Fibroblast of the conjunctiva (primary cell): ENCODE measurements at regions not wholly inside any gene's neighbourhood (a gene's known extent, or its start where the extent isn't known, plus 50 kb on each side); places are given as distances from the start of the nearest gene placed in this dataset.

Source experiments
- DNase-seq: peaks from one replicate; pipeline ENCODE4 v3.0.0-alpha.2; 2010; ENCODE audit warnings: low read depth

GRCh38 chr13:47511647-47512046, 489.4 kb downstream of the SUCLA2 start:
- no peak for DNase-seq

GRCh38 chr13:47508527-47509228, 492.4 kb downstream of the SUCLA2 start:
- no peak for DNase-seq

GRCh38 chr13:47503475-47503874, 497.6 kb downstream of the SUCLA2 start:
- no peak for DNase-seq

- DNase-seq = no peak
These were observed 498.9 kb downstream of the SUCLA2 start for GRCh38 chr13:47502166-47502565.

GRCh38 chr13:47499358-47500150, 501.5 kb downstream of the SUCLA2 start:
- peak; percentile 62 for DNase-seq

- DNase-seq = peak; percentile 45
These were observed 516.5 kb downstream of the SUCLA2 start for GRCh38 chr13:47484548-47484947.

GRCh38 chr13:47481536-47481935, 519.5 kb downstream of the SUCLA2 start:
- DNase-seq = no peak

GRCh38 chr13:47480951-47481350, 520.1 kb downstream of the SUCLA2 start:
- no peak for DNase-seq

GRCh38 chr13:47480121-47480520, 521.0 kb downstream of the SUCLA2 start:
- no peak for DNase-seq

- DNase-seq = no peak
These were observed 522.1 kb downstream of the SUCLA2 start for GRCh38 chr13:47478985-47479384.

- DNase-seq = no peak
These were observed 525.6 kb downstream of the SUCLA2 start for GRCh38 chr13:47475441-47475948.

- DNase-seq = no peak
These were observed 526.2 kb downstream of the SUCLA2 start for GRCh38 chr13:47474839-47475238.

- DNase-seq = no peak
These were observed 526.7 kb downstream of the SUCLA2 start for GRCh38 chr13:47474326-47474725.

GRCh38 chr13:47472516-47472915, 528.6 kb downstream of the SUCLA2 start:
- DNase-seq = no peak

- DNase-seq = no peak
These were observed 537.3 kb downstream of the SUCLA2 start for GRCh38 chr13:47463726-47464125.

GRCh38 chr13:47463002-47463401, 538.1 kb downstream of the SUCLA2 start:
- DNase-seq = no peak

GRCh38 chr13:47461816-47462215, 539.3 kb downstream of the SUCLA2 start:
- no peak for DNase-seq

- DNase-seq = no peak
These were observed 541.6 kb downstream of the SUCLA2 start for GRCh38 chr13:47459512-47459911.

- no peak for DNase-seq
These were observed 543.4 kb downstream of the SUCLA2 start for GRCh38 chr13:47457626-47458025.

GRCh38 chr13:47455626-47456025, 545.4 kb downstream of the SUCLA2 start:
- no peak for DNase-seq

- DNase-seq = no peak
These were observed 546.1 kb downstream of the SUCLA2 start for GRCh38 chr13:47454986-47455385.

- no peak for DNase-seq
These were observed 540.6 kb upstream of the HTR2A start for GRCh38 chr13:47437406-47437805.

GRCh38 chr13:47433461-47434005, 536.7 kb upstream of the HTR2A start:
- DNase-seq = no peak
